ENCODE measurements at regions not wholly inside any gene's neighbourhood (a gene's known extent, or its start where the extent isn't known, plus 50 kb on each side); places are given as distances from the start of the nearest gene placed in this dataset.

GRCh38 chr4:18666322-18666721 lies 644.8 kb upstream of the LCORL start:
- no peak for TF ChIP-seq POLR2AphosphoS5 (IDR thresholded peaks at IDR 0.05; ENCODE audit: low read depth, low read length)
- no peak for TF ChIP-seq FOXP2 (optimal IDR thresholded peaks at IDR 0.05; ENCODE audit: borderline replicate concordance, extremely low read depth, extremely low read length, insufficient read depth)
- no peak for TF ChIP-seq SIN3A (IDR thresholded peaks at IDR 0.05; ENCODE audit: borderline replicate concordance, insufficient read depth, low read length)
- no peak for TF ChIP-seq TAF1 (IDR thresholded peaks at IDR 0.05; ENCODE audit: borderline replicate concordance, insufficient read depth, low read length)
- TF ChIP-seq, protein P1, sequence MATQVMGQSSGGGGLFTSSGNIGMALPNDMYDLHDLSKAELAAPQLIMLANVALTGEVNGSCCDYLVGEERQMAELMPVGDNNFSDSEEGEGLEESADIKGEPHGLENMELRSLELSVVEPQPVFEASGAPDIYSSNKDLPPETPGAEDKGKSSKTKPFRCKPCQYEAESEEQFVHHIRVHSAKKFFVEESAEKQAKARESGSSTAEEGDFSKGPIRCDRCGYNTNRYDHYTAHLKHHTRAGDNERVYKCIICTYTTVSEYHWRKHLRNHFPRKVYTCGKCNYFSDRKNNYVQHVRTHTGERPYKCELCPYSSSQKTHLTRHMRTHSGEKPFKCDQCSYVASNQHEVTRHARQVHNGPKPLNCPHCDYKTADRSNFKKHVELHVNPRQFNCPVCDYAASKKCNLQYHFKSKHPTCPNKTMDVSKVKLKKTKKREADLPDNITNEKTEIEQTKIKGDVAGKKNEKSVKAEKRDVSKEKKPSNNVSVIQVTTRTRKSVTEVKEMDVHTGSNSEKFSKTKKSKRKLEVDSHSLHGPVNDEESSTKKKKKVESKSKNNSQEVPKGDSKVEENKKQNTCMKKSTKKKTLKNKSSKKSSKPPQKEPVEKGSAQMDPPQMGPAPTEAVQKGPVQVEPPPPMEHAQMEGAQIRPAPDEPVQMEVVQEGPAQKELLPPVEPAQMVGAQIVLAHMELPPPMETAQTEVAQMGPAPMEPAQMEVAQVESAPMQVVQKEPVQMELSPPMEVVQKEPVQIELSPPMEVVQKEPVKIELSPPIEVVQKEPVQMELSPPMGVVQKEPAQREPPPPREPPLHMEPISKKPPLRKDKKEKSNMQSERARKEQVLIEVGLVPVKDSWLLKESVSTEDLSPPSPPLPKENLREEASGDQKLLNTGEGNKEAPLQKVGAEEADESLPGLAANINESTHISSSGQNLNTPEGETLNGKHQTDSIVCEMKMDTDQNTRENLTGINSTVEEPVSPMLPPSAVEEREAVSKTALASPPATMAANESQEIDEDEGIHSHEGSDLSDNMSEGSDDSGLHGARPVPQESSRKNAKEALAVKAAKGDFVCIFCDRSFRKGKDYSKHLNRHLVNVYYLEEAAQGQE (IDR thresholded peaks at IDR 0.05; ENCODE audit: insufficient read depth in 1 of 2, low read depth in 2 of 2, low read length in 2 of 2), result no peak

Data from PFSK-1 (cell line).